C4-2B (cell line): ENCODE measurements at regions not wholly inside any gene's neighbourhood (a gene's known extent, or its start where the extent isn't known, plus 50 kb on each side); places are given as distances from the start of the nearest gene placed in this dataset.
"Not testable (repeated sequence)": the region's sequence is repeated elsewhere in the genome, so short reads cannot be mapped to it uniquely, and the experiment has no call there.

Experiments used
- H3K27ac ChIP-seq: fragments of 450-650 bp; 2 replicates; pipeline ENCODE4 v1.5.1; 2017
- ZFX ChIP-seq: fragments of 450-650 bp; IDR thresholded peaks from 2 replicates; pipeline ENCODE4 v1.6.1; 2017
- TF ChIP-seq, protein P1 (sequence below): fragments of 450-650 bp; conservative IDR thresholded peaks from 2 replicates; pipeline ENCODE4 v1.5.1; 2017; ENCODE audit warnings: mild to moderate bottlenecking

DNA sequence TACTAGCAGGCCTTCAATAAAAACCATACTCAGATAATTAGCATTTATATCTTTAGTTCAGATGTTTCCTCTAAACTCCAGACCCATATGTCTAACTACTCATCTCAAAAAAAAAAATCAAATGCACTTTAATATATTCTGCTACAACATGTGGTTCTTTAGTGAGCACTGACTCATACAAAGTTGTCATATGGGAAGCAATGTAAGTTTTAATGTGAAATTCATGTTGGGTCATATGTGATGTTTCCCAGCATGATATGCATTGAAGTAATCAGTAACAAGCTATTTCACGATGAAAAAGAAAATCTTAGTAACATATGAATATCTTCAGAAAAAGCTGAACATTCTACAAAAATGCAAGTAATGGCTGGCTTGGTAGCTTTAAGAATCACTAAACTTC lies 859.7 kb upstream of the ADGRB3 start:
- TF ChIP-seq, protein P1, sequence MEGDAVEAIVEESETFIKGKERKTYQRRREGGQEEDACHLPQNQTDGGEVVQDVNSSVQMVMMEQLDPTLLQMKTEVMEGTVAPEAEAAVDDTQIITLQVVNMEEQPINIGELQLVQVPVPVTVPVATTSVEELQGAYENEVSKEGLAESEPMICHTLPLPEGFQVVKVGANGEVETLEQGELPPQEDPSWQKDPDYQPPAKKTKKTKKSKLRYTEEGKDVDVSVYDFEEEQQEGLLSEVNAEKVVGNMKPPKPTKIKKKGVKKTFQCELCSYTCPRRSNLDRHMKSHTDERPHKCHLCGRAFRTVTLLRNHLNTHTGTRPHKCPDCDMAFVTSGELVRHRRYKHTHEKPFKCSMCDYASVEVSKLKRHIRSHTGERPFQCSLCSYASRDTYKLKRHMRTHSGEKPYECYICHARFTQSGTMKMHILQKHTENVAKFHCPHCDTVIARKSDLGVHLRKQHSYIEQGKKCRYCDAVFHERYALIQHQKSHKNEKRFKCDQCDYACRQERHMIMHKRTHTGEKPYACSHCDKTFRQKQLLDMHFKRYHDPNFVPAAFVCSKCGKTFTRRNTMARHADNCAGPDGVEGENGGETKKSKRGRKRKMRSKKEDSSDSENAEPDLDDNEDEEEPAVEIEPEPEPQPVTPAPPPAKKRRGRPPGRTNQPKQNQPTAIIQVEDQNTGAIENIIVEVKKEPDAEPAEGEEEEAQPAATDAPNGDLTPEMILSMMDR, result no peak
- no peak for TF ChIP-seq ZFX
- H3K27ac ChIP-seq, result no peak overlapping the region

DNA sequence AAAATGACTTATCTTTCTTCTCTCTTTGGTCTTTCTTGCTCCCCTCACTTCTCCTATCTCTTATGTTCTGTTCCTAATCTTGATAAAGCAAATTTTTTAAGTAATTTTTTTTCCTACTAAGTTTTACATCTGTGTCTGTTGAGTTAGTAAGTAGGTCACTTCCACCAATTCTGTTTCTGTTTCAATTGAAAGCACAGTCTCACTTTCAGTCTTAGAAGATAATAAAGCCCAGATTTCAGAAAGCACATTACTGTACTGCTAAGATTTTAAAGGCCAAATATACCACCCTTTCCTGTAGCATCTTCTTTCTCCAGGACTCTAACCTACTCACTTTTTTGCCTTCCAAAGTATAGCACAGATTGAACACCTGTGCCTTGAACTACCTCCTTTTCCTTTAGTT lies 866.1 kb upstream of the ADGRB3 start:
- no peak overlapping the region for H3K27ac ChIP-seq
- TF ChIP-seq, protein P1, result no peak
- no peak for TF ChIP-seq ZFX

DNA sequence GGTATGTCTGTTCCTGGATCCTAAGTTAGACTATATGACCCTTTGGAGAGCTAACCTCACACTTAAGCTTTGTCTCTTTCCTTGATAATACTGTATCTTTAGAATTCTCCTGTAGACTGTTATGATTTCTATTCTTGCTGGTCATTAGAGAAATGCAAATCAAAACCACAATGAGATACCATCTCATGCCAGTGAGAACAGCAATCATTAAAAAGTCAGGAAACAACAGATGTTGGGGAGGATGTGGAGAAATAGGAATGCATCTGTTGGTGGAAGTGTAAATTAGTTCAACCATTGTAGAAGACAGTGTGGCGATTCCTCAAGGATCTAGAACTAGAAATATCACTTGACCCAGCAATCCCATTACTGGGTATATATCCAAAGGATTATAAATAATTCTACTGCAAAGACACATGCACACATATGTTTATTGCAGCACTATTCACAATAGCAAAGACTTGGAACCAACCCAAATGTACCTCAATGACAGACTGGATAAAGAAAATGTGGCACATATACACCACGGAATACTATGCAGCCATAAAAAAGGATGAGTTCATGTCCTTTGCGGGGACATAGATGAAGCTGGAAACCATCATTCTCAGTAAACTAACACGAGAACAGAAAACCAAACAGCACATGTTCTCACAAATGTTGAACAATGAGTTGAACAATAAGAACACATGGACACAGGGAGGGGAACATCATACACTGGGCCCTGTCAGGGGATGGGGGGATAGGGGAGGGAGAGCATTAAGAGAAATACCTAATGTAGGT lies 867.8 kb upstream of the ADGRB3 start:
- not testable (repeated sequence) for H3K27ac ChIP-seq

DNA sequence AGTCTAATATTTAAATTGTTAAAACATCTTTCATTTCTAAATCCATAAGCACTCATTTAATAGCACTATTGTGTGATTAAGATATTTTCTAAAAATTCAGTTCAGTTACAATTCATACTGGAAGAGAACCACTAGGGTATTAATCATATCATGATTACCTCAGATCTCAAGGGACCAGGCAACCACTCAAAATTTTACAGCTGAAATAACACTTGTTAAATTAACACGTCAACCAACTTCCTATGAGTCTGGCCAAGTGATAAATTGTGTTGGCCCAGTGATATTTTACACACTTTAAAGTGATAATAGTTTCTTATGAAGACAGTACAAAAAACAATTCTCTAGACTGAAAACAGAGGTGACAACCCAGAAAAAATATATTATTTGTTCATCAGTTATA lies 869.0 kb upstream of the ADGRB3 start:
- no peak overlapping the region for H3K27ac ChIP-seq
- TF ChIP-seq, protein P1, result no peak
- TF ChIP-seq ZFX, result no peak

DNA sequence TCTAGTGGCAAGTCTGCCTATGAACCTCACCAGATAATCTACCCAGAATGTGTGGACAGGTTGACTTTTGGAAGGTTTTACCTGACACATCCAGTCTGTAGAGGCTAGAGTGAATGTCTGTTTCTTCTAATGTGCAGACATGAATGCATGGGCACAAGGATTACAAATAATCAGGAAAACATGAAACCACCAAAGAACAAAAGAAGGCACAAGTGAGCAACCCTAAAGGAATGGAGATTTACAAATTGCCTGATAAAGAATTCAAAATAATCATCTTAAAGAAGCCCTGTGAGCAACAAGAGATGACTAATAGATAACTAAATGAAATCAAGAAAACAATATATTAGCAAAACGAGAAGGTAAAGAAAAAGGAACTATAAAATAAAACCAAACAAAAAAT lies 876.1 kb upstream of the ADGRB3 start:
- H3K27ac ChIP-seq, result no peak overlapping the region
- TF ChIP-seq ZFX, result no peak
- TF ChIP-seq, protein P1, result no peak

DNA sequence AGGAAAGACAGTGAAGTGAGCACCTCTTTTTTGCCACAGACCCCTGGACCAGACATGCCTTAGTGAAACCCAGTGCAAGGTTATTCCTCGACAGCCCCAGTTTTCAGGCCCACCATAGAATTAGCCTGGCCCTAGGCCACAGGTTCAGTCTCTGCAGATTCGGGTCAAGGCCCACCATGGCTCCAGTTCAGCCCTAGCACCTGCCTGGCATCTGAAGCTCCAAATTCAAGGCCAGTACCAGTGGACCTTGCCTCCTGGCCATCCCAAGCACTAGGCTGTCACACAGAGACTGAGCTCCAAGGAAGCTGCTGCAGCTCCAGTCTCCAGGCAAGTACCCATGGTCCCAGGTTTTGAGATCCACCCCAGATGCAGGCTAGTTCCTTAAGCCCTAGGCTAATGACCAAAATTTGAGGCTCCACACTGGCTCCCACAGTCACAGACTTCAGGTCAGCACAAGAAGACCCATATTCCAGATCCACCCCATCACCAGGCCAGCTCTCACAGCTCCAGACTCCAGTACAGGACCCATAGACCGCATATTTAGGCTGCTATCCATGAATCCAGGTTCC lies 877.5 kb upstream of the ADGRB3 start:
- no peak overlapping the region for H3K27ac ChIP-seq
- TF ChIP-seq ZFX, result no peak
- TF ChIP-seq, protein P1, result no peak

DNA sequence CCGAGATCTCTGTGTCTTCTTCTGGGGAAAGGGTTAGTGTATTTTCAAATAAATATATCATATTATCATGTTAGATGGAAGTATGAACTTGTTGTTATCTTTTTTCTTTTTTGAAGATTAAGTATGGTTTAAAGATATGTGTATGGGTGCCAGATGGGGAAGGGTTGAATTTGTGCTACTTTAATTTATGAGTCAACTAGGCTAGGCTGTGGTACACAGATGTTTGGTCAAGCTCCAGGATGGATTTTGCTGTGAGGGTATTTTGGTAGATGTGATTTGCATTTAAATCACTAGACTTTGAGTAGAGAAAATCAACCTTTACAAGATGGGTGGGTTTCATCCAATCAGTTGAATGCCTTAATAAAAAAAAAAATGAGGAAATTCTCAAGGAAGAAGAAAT lies 886.6 kb upstream of the ADGRB3 start:
- no peak overlapping the region for H3K27ac ChIP-seq
- no peak for TF ChIP-seq ZFX
- TF ChIP-seq, protein P1, result no peak

DNA sequence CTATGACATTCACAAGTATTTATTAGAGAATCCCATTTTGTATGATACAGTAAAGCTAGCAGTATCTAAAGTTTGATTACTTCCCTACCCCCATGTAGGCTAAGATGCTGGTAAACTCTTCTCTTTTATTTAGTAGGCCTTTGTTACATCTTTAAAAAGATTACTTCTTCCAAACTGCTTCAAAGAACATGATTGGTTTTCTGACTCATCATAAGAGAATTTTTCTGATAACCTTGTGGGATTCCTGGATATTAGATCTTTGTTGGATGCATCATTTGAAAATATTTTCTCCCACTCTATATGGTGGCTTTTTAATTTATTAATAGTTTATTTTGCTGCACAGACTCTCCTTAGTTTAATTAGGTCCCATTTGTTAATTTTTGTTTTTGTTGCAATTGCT lies 898.3 kb upstream of the ADGRB3 start:
- TF ChIP-seq, protein P1, result no peak
- no peak for TF ChIP-seq ZFX

More for the DNA sequence above, 898.3 kb upstream of the ADGRB3 start:
- no peak overlapping the region for H3K27ac ChIP-seq
